GOT3 (cell line): ENCODE measurements at regions not wholly inside any gene's neighbourhood (a gene's known extent, or its start where the extent isn't known, plus 50 kb on each side); places are given as distances from the start of the nearest gene placed in this dataset.
"Not testable (repeated sequence)": the region's sequence is repeated elsewhere in the genome, so short reads cannot be mapped to it uniquely, and the experiment has no call there.

Source experiments
- DNase-seq: peaks from one replicate; lab custom pipeline; 2025; ENCODE audit warnings: mixed read lengths; lab: John Stamatoyannopoulos, UW

DNA sequence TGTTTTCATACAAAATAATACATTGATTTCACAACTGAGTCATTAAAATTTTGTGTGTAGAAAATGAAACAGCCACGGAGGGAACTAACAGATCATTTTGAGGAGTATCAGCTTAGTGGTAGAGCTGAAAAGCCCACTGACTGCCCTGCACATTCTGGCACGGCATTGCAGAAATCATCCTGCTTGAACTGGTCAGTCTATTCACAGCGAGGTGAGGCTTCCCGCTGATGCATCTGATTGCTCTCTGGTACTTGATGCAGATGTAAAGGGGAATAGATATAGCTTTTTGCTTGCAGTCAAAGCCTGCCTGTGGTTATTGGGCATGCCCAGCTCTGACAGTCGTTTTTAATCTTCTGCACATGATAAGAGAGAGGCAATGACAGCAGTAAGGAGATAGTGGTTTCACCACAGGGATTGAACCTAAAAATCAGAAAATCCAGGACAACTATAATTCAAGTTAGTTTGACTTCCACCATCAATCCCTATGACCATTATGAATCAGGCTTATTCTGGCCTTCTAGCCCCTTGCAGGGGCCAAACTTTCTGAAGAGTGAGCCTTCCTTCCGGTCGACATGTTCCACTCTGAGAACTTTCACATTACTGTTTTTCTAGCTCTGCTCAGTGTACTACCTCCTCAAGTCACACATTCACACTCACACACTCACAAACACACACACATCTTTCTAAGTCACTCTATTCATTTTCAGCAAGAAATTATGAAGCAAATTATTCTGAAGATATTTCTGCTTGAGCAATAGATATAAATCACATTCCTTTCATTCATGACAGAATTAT is 782.8 kb upstream of the NUDT12 start:
- no peak for DNase-seq

DNA sequence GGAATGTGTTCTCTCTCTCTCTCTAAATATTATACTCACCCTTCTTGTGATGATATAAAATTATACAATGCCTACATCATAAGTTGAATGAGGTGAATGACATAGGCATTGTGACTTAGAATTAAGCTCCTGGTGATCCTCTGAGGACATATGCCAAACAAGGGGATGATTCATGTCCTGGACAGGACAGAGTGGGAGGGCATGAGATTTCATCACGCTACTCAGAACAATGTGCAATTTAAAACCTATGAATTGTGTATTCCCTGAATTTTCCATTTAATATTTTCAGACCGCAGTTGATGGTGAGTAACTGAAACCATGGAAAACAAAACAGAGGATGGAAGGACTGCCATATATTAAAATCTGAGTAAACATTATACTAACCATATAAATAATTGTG is 782.2 kb upstream of the NUDT12 start:
- no peak for DNase-seq

DNA sequence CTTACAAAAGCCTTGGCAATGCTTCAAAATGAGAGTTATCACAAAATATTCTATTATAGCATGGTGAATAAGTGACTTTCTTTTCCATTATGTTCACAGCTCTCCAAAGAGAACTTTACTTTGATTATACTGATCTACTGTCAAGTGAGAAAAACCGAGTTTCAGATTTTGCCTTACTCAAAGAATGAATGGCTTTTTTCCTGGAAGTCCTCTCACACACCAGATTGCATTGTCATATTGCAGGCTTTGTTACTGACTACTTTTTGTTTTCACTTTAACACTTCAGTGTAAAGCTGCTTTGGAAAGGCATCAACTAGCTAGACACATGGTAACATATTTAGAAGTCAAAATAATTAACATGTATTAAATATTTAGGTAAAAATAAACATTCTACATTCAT is 765.2 kb upstream of the NUDT12 start:
- no peak for DNase-seq

DNA sequence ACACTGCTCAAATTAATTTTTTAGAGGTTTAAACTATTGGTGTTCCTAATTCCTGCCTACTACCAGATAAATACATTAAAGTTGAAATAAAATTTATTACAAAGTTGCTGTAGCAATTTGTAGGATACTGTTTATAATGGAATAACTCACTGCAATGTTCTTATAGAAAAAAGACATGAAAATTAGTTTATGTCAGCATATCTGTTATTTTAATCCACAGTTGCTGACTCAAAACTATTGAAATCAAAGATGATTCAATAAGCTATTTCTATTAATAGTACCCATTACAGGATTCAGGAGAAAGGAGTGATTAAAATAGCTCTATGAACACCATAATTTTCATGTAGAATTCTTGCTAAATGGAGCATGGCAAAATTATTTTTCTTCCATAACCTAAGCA is 764.4 kb upstream of the NUDT12 start:
- DNase-seq: no peak

DNA sequence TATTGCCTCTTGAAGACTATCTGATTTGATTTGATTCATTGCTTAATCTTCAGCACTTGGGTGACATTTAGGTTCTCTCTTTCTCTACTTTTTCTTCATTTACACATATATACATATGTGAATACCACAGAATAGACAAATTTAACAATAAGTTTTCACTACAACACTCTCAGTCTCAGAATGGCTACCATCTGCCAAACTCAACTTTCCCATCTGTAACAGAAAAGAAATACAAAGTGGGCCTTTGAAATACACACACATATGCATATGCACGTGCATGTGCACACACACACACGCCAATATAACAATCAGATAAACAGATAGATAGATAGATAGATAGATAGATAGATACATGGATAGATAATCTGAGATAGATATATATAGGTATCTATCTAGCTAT is 762.8 kb upstream of the NUDT12 start:
- DNase-seq: no peak

DNA sequence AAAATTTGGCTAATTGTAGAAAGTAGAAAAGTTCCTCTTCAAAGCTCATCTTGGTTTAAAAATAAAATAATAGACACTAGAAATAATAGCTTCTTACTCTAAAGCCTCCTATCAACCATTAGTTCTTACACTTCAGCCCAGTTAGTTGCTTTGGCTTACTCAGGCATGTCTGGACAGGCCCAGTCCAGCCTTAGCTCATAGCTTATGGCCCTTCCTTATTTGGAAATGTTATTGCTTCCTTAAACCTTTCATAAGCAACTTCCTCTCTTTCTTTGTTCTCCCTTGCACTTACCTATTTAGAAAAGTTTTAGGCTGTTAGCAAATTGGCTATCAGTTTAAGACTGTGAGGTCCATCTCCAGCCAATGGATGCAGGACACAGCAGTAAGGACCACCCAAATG is 754.1 kb upstream of the NUDT12 start:
- DNase-seq: not testable (repeated sequence)

DNA sequence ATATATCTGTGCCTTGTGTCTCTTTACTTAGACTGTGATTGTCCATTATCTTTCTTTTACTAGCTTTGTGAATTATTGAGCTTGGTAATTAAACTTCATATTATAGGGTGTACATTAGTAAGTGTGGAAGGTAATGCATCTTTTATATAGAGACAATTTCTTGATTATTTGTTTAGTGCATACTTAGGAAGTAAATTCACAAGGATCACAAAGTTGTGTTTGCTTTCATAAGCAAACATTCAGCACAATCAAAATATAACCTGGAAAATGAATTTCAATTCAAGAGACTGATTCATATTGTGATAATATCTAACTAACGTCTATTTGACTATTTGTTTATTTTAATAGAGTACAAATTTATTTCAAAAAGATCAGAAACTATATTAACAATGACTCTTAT is 749.9 kb upstream of the NUDT12 start:
- no peak for DNase-seq

DNA sequence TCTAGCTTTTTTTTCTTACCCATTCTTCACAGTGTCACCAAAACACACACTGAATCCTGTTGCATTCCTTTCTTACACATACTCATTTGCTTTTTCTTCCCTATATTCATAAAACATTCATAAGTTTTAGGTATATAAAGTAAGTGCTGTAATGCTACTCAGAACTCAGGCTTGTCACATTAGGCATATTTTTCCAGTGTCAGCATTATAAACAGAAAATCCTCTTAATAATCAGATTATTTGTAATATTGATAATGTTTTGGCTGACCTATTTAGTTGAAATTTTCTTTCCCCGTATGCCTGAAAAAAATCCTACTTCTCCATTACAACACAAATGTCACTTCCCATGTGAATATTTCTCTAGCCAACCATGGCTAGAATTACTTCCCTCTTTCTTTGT is 743.0 kb upstream of the NUDT12 start:
- no peak for DNase-seq

DNA sequence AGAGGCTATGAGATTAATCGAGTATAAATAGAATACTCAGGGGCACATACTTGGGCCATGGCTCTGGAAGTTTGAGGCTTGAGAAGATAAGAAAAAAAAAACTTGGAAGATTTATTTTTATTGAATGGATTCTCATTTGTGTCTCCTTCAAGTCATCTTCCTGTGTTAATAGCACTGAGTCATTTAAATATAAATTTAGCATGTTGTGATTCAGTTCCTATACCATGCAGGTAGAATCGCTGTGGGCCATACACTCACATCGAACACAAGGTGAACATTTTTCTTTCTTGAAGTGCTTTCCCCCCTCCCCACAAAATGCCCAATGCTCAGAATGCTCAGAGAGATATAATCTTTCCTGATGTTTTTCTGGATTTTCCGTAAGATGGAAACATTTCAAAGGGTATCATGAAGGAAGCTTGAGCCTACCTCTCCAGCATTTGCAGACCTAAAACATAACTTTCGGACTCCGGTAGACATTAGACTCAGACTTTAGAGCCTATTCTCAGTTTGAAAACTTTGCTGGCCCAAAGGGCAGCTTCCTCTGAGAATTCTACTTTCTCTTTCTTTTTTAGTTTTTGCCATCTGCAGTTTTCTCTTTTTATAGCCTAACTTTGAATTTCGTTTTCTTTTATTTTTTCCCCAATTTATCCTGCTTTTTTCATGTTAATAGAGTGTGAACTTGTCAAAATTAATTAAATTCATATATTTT is 737.6 kb upstream of the NUDT12 start:
- no peak for DNase-seq

DNA sequence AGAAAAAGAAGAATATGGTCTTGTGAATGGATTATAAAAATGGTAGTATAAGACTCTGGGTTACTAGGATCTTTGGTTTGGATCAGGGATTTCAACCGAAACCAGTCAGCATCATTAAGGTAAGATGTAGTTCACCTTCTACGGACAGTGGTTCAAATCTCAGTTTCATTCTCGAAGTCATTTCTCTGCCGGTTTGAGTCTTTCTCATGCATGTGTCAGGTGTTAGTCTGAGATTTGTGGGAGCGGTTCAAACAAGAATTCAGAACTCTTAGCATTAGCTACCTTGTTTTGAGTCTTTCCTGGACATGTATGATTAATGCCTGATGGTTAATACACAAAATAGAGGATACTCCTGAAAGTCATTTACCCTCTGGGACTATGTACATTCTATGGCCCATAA is 735.9 kb upstream of the NUDT12 start:
- DNase-seq: no peak

DNA sequence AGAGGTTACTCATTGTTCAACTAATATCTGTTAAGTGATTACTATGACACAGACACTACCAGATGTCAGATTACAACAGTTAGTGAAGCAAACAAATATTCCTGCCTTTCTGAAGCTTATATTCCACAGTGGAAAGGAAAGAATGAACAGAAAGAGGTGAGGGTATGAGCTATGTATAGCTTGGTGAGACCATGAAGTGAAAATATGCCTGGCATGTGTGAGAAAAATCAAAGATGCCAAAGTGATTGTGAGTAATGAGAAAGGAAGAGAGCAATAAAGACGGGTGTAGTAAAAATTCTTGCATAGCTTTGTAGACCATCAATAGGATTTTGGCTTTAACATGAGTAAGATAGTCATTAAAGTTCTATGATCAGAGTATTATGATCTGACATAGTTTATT is 734.5 kb upstream of the NUDT12 start:
- no peak for DNase-seq

DNA sequence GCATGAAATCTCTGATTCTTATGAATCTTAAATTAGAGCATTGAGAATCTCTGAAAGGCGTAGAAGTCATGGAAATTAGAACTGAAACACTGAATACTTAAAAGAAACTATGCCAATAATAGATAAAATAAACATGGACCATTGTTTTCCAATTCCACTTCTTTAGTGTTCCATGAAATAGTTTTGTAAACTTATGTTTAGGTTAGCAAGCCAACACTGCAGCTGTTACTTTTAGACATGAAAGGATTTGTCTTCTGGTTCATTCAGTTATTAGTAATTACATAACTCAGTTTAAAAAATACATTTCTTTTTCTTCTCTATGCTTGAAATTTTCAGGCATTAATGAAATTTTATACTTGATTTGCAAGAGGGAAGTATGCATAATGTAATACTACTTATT is 733.4 kb upstream of the NUDT12 start:
- DNase-seq: no peak

DNA sequence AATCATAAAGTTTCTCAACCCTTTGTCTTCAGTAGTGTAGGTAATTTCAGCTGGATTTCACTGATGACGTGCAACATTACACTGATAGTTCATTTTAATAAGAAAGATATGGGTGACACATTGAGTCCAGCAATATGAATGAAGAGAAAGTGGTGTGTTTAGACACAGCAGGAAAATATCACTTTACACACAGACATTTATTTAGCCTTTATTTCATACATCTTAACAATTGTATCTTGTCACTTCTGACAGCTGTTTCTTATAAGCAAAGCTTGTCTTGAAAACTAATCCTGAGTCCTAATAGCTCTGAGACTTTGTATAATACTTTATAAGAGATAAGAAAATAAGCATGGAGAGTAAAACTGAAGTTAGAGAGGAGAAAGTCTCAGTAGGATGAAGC is 720.5 kb upstream of the NUDT12 start:
- no peak for DNase-seq

DNA sequence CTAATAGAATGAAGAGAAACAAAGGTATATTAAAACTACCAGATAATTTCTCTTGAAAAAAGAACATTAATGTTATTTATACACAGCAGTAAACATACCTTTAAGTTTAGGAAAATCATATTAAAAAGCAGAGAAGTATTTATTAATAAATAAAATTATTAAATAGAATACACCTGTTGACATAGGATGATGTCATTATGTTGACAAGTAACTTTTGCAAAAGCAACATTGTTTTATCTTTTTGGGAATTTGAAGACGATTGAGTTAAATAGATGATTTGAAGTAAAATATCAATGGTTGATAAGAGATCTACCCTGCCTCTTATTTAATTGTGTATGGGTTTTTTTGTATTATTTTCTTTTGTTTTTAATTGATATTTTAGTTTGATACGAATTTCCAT is 711.1 kb upstream of the NUDT12 start:
- no peak for DNase-seq

DNA sequence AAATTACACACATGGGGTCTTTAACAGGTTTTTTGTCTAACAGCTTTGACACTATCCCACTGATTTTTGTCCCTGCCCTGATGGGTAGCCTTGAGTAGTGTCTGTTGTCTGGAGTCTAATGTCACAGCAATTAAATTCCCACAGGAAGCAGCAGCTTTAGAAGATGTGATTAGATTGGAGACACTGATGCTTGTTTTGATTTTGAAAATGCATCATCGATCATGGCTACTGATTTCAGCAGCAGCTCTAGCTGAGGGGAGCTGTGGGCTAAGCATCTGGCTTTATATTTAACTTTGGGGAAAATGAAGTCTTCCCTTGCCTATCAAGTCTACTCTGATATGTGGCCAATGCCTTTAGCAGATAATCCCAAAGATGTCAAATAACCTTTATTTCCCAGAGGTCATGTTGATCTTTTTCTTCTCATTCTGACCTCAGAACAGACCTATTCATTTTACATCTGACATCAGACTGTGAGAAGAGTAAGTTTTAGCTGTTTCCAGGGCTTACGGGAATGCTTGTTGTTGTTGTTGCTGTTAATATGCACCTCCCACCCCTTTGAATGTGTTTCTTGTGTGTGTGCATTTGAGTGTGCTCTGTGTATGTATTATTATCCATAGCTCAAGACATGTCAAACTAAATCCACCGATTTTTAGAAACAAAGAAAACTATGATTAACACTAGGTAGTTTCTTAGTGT is 704.9 kb upstream of the NUDT12 start:
- DNase-seq: no peak

DNA sequence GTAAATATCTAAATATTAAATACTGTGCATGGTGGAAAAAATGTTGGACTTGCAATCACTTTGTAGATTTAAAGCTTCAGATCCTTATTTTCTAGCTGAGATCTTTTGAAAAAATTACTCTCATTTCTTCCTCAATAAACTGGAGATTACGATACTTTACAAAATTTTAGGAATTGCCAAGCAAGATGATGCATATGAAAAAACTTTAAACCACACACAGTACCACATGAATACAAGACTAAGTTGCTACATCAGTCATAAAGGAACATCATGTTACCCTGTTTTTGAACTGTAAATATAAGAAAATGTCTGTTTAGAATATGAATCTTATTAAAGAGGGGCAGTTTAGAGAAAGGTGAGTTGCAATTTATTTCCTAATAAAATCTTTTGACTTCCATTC is 703.6 kb upstream of the NUDT12 start:
- no peak for DNase-seq

DNA sequence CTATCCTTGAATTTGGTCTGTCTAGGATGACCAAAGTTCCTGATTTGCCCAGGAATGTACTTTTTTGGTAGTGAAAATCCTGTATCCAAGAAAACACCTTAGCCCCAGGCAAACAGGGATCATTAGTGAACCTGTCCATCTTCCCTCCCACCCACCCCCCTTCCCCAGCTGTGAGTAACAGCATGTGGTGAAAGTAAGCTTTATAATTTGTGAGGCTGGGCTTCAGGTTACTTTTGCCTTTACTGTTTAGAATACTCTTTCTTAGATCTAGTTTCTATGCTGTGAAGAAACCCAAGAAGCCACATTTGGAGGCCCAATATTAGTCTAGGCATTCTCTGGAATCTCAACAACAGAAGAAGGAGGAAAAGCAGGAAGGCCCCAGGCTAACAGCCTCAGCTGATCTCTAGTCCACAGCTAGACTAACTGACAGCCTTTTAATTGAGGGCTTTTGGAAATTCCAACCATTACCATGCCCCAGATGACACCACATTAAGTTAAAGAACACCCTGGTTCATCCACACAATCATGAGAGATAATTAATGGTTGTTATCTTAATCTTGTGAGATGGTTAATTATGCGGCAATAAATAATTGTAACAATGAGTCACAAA is 703.0 kb upstream of the NUDT12 start:
- DNase-seq: no peak

DNA sequence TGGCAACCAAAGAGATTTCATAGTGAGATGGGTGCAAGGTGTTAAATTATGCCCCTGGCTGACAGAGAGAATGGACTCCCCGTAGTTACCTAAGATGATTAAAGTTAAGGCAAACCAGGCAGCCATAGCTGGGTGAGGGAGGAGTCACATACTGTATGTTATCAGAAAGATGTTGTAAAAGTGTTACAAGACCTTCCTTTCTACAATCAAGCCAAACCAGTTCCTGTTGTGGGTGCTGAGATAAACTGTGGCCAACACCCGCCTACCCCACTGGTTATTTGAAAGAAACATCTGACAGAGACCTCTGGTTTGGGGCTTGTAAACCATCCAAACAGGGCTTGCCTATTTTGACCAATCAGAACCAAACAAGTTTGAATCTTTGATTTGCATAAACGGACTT is 684.7 kb upstream of the NUDT12 start:
- DNase-seq: no peak

DNA sequence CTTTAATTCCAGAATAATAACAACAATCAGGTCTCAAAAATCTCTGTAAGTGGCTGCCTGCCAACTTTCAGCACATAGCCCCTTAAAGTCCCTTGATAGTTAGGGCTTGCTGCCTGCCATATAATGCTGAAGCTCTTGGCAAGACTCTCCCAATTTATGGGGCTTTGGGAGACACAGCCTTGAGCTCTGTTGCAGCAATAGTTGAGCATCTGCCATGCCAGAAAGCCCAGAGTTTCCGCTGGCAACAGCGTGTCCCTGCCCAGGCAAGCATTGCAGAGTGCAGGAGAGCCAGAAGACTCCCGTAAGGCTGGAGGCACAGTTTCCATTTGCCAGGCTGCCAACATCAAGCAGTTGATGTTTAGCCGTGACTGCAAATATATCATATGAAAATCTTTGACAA is 678.5 kb upstream of the NUDT12 start:
- no peak for DNase-seq

DNA sequence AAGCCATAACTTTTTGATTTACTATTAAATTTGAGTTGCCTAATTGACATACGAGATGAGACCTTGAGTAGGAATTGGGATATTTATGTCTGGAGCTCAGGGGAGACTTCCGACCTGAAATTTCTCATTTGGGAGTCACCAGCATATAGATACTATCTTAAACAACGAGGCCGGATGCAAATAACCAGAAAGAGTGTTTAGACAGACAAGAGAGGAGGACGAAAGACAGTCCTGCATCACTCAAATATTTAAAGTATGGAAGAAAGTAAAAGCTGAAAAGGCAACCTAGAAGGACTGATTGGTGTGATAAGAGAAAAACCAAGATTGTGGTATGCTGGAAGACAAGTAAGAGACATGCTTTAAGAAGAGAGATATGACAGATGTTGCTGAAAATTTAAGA is 675.0 kb upstream of the NUDT12 start:
- no peak for DNase-seq

DNA sequence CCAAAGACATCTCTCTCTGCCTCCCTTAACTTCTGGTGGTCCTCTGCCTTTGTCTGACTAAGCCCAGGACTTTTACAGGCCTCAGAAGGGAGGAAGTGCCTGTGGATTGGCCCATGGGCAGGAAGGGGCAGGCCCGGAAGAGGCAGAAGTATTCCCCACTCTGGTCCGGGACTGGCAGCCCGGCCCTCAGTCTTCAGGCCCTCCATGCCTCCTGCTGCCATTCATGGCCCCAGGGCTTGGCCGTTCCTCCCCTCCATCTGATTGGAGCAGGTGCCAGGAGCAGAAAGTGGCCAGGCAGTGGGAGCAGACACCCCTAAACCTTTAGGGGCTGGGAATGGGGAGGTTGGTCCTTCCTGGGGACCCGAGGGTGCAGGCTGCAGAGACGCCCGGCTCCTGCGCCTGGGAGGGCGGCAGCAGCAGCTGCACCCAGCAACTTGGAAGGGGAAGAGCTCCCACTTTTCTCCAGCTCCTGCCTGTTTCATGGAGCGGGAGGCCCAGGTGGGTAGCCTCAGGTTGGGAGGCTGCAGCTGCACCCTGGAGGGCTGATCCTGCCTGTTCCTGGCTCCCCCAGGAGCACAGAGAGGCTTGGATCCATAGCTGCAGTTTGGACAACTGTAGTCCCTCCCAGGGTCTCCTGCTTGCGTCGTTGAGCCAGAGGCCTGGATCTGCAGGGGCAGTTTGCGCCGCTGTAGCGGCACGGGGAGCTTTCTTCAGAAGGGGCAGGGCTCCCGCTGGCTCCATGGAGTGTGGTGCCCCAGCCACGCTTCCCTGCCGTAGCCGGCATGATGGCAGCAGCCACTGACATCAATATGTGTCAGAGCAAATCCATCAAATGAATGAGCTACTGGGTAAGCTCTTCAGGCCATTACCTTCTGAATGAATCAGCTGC is 661.5 kb upstream of the NUDT12 start:
- DNase-seq: no peak

DNA sequence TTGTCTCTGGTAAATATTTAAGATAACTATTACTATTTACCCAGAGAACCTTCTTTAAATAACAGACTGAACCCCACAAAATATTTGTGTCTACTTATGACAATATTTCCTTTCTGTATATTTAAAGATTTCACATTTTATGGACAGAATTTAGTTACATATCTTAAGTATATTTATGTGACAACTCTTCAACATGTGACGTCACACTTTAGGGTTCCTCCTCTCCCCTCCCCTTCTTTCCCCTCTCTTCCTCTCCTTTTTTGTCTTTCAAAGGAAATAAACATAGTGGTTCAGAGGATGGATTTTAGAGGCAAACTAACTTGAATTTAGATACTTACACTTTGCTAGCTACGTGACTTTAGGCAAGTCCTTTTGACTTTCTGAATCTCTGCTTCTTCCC is 655.6 kb upstream of the NUDT12 start:
- DNase-seq: no peak
